VCaP (cell line): ENCODE measurements at regions not wholly inside any gene's neighbourhood (a gene's known extent, or its start where the extent isn't known, plus 50 kb on each side); places are given as distances from the start of the nearest gene placed in this dataset.

Experiments
- H3K27ac ChIP-seq: fragments of 450-650 bp; 2 replicates; pipeline ENCODE4 v1.5.1; 2017
- TF ChIP-seq, protein P1 (sequence below): fragments of 450-650 bp; conservative IDR thresholded peaks from 2 replicates; pipeline ENCODE4 v1.5.1; 2017; ENCODE audit warnings: mild to moderate bottlenecking, moderate library complexity

DNA sequence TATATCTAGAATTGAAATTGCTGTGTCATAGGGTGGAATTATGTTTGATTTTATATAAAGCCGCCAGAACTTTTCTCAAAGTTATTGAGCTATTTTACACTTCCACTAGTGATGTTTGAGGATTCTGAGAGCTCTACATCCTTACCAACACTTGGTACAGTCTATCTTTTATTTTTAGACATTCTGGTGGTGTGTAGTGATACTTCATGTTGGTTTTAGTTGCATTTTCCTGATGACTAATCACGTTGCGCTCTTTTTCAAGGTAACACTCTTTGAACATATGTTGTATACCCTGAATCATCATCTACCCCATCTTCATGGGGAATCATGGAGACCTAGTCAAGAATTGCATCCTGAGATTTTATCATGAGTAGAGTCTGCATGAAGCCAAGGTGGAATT is 141.7 kb downstream of the NXNL2 start:
- no peak overlapping the region for H3K27ac ChIP-seq
- TF ChIP-seq, protein P1, sequence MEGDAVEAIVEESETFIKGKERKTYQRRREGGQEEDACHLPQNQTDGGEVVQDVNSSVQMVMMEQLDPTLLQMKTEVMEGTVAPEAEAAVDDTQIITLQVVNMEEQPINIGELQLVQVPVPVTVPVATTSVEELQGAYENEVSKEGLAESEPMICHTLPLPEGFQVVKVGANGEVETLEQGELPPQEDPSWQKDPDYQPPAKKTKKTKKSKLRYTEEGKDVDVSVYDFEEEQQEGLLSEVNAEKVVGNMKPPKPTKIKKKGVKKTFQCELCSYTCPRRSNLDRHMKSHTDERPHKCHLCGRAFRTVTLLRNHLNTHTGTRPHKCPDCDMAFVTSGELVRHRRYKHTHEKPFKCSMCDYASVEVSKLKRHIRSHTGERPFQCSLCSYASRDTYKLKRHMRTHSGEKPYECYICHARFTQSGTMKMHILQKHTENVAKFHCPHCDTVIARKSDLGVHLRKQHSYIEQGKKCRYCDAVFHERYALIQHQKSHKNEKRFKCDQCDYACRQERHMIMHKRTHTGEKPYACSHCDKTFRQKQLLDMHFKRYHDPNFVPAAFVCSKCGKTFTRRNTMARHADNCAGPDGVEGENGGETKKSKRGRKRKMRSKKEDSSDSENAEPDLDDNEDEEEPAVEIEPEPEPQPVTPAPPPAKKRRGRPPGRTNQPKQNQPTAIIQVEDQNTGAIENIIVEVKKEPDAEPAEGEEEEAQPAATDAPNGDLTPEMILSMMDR = no peak

DNA sequence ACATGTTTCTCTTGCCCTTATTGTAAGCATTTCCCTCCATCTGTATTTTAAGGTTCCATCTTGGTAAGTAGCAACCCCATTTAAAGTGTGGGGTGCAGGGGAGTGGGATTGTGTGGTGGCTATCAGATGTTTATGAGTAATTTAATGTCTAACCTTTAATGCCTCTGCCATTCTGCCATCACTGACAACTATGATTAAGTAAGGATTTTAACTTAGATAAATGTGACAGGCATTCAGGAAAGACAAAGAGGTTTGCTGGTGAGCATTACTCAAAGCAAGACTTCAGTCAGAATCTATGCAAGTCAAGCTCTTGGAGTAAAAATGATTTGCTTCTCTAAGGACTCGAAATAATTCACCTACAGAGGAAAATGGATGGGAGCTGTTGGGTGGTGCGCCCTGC is 143.0 kb downstream of the NXNL2 start:
- H3K27ac ChIP-seq = no peak overlapping the region
- TF ChIP-seq, protein P1 = no peak

DNA sequence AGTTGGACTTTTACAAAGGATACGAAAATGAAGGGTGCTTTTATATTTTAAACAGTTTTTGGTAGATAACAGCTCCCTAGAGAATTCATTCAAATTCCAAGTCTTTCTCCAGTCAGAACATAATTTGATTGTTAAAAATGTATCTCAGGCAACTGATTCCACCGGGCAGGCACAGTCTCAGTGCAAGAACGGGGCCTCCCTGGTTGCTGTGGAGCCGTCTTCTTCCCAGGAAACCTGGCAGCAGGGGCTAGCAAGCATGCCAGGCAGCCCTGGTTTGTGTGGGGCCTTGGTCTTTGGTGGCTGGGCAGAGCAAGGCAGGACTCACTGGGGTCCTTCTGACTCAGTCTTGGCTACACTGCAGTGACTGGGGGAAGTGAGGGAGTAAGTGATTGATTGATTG is 143.5 kb downstream of the NXNL2 start:
- no peak overlapping the region for H3K27ac ChIP-seq
- TF ChIP-seq, protein P1 = no peak

DNA sequence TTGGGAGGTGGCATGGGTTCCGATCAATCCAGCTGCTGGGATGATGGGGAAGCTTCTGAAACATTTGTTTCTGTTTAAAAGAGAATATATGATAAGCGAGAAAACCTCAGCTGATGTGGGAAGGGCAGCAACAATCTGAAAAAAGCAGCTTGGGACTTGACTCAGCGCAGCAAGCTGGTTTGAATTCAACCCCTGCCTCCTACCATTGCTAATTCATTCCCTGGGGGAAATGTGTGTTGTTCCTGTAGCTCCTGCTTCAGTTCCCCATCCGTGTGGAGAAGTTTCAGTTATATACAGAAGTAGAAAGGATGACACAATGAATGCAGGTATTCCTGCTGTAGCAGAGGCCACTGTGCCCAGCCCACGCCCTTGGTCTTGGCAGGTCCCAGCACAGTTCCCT is 145.1 kb downstream of the NXNL2 start:
- TF ChIP-seq, protein P1 = no peak
- H3K27ac ChIP-seq = no peak overlapping the region

DNA sequence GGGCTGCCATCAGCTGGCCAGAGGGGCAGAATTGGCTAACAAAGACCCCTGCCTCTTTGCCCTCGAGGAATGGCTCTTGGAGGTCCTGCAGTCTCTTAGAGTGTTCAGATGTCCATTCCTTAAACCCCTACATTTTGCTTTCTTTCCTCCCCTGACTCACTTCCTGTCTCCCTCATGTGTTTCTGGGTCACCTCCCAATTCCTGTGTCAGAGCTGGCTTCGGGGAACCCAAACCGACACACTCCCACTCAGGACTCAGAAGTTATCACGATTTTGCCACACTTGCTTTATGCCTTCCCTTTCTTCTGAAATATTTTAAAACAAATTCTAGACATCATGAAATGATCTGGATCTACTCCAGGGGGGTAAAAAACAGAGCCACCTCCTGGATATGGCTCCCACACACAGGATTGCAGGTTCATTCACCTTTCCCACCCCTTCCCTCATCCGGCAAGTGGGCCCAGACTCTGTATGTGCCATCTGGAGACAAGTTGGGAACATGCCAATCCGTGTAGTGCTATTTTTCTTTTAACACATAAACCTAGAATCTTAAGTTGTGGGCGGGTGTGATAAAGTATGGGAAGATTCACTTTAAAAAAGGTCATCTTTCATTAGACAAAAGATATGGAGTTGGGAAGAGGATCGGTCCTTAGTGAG is 145.7 kb downstream of the NXNL2 start:
- TF ChIP-seq, protein P1 = no peak
- H3K27ac ChIP-seq = no peak overlapping the region

DNA sequence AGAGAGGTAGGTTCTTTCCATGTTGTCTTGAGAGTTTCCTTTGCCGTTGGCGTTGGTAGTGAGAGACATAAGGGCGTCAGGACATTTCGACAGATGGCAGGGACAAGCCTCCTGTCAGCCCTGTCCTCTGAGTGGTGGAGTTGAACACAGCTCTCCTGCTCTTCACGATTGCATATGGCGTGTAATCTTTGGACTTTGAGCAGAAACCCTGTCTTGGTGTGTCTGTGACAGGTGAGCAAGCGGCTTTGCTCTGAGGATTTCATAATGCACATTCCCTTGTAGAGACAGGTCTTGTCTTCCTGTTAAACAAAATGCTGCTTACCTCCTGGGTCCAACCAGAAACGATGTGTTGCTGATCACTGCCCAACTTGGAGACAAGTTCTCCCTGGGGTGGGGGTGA is 146.5 kb downstream of the NXNL2 start:
- TF ChIP-seq, protein P1 = no peak
- no peak overlapping the region for H3K27ac ChIP-seq

DNA sequence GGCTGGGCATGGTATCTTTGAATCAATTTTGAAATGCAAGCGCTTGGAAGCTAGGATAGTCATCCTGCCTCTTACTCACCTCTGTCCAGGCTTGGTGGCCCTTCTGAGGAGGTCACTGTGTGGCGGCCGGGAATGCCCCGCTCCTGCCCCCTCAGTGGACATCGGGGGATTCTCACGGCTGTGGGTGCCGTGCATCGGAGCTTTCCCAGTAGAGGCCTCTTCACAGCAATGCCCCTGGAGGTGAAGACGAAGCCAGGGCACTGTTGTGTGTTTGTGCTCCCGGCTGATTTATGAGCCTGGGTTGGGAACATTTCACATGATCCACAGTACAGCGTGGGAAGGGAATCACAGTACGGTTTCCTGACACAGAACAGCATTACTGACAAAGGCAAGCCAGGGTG is 147.5 kb downstream of the NXNL2 start:
- H3K27ac ChIP-seq = no peak overlapping the region
- TF ChIP-seq, protein P1 = no peak

DNA sequence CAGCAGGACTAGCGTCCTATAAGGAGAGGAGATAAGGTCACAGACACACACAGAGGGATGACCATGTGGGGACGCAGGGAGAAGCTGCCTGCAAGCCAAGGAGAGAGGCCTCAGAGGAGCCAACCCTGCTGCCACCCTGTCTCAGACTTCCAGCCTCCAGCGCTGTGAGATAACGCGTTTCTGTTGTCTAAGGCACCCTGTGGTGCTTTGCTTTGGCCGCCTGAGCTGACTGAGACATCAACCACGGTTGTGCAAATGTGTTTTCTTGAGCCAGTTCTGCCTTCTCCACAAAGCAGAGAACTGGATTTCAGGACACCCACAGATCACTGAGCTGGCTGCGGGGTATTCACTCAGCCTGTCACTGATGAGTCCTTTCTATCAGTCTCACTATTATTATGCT is 149.1 kb downstream of the NXNL2 start:
- TF ChIP-seq, protein P1 = no peak
- H3K27ac ChIP-seq = no peak overlapping the region
